Lower leg skin (tissue), 3 donors: ENCODE measurements at regions not wholly inside any gene's neighbourhood (a gene's known extent, or its start where the extent isn't known, plus 50 kb on each side); places are given as distances from the start of the nearest gene placed in this dataset.

Experiments
- CTCF ChIP-seq, 3 donors: fragments of 450-650 bp; IDR thresholded peaks; one replicate each; pipeline ENCODE4 v1.5.1; 2016; ENCODE audit warnings: antibody characterized with exemption in 3 of 3, mild to moderate bottlenecking in 3 of 3, moderate library complexity in 2 of 3
- POLR2A ChIP-seq, 2 donors: fragments of 450-650 bp; IDR thresholded peaks; one replicate each; pipeline ENCODE4 v1.6.1; 2016 to 2017; ENCODE audit warnings: antibody characterized with exemption in 2 of 2, mild to moderate bottlenecking in 1 of 2, moderate library complexity in 1 of 2

GRCh38 chr21:22754746-22755145, 1756.5 kb downstream of the NCAM2 start:
- TF ChIP-seq CTCF (IDR thresholded peaks at IDR 0.05) (no peak), POLR2A (IDR thresholded peaks at IDR 0.05) (no peak)
